ENCODE measurements at regions not wholly inside any gene's neighbourhood (a gene's known extent, or its start where the extent isn't known, plus 50 kb on each side); places are given as distances from the start of the nearest gene placed in this dataset.

GRCh38 chr16:5770118-5770517 is 672.5 kb upstream of the EEF2KMT start:
- no peak for DNase-seq (ENCODE audit: low spot score)
- POLR2A ChIA-PET (ENCODE audit: low non-redundant PET), result no interaction called here

GRCh38 chr16:5769513-5769912 is 671.9 kb upstream of the EEF2KMT start:
- CTCF ChIA-PET, result no interaction called here
- H3K27ac ChIP-seq, result no peak overlapping the region
- POLR2A ChIA-PET (ENCODE audit: low non-redundant PET), result no interaction called here

More at GRCh38 chr16:5770118-5770517, 672.5 kb upstream of the EEF2KMT start:
- no peak for TF ChIP-seq CTCF (conservative IDR thresholded peaks at IDR 0.05; ENCODE audit: low read depth)
- CTCF ChIA-PET, result no interaction called here
- H3K27ac ChIP-seq, result no peak overlapping the region

GRCh38 chr16:5768445-5768844 is 670.9 kb upstream of the EEF2KMT start:
- POLR2A ChIA-PET (ENCODE audit: low non-redundant PET), result no interaction called here
- no peak for DNase-seq (ENCODE audit: low spot score)
- no peak for TF ChIP-seq CTCF (conservative IDR thresholded peaks at IDR 0.05; ENCODE audit: low read depth)
- no peak overlapping the region for H3K27ac ChIP-seq
- CTCF ChIA-PET, result no interaction called here

More at GRCh38 chr16:5769513-5769912, 671.9 kb upstream of the EEF2KMT start:
- no peak for DNase-seq (ENCODE audit: low spot score)
- TF ChIP-seq CTCF (conservative IDR thresholded peaks at IDR 0.05; ENCODE audit: low read depth), result no peak

- ChIA-PET POLR2A (ENCODE audit: low non-redundant PET) (no interaction called here), CTCF (interaction anchor here (0.6 kb wide), 1 partner anchor 319 kb away, joined by 3 read pairs; no protein-coding TSS in a partner anchor)
- DNase-seq (ENCODE audit: low spot score), result no peak
- H3K27ac ChIP-seq, result no peak overlapping the region
- TF ChIP-seq CTCF (conservative IDR thresholded peaks at IDR 0.05; ENCODE audit: low read depth), result no peak
Measured at GRCh38 chr16:5763176-5763575, 665.6 kb upstream of the EEF2KMT start.

- H3K27ac ChIP-seq, result no peak overlapping the region
- ChIA-PET POLR2A (ENCODE audit: low non-redundant PET) (no interaction called here), CTCF (no interaction called here)
- no peak for TF ChIP-seq CTCF (conservative IDR thresholded peaks at IDR 0.05; ENCODE audit: low read depth)
- no peak for DNase-seq (ENCODE audit: low spot score)
Measured at GRCh38 chr16:5762362-5762761, 664.8 kb upstream of the EEF2KMT start.

- no peak for DNase-seq (ENCODE audit: low spot score)
- POLR2A ChIA-PET (ENCODE audit: low non-redundant PET), result no interaction called here
- no peak for TF ChIP-seq CTCF (conservative IDR thresholded peaks at IDR 0.05; ENCODE audit: low read depth)
- CTCF ChIA-PET, result no interaction called here
- no peak overlapping the region for H3K27ac ChIP-seq
Measured at GRCh38 chr16:5761592-5761991, 664.0 kb upstream of the EEF2KMT start.

GRCh38 chr16:5758281-5758680 is 660.7 kb upstream of the EEF2KMT start:
- ChIA-PET POLR2A (ENCODE audit: low non-redundant PET) (no interaction called here), CTCF (interaction anchor here (0.5 kb wide), 1 partner anchor 16 kb away, joined by 4 read pairs; no protein-coding TSS in a partner anchor)
- TF ChIP-seq CTCF (conservative IDR thresholded peaks at IDR 0.05; ENCODE audit: low read depth), result no peak
- no peak for DNase-seq (ENCODE audit: low spot score)
- H3K27ac ChIP-seq, result no peak overlapping the region

Data from RWPE1 (cell line).